LNCaP clone FGC (cell line): ENCODE measurements at regions not wholly inside any gene's neighbourhood (a gene's known extent, or its start where the extent isn't known, plus 50 kb on each side); places are given as distances from the start of the nearest gene placed in this dataset.
"Not testable (repeated sequence)": the region's sequence is repeated elsewhere in the genome, so short reads cannot be mapped to it uniquely, and the experiment has no call there.

Experiments
- DNase-seq: peaks from one replicate; pipeline ENCODE4 v3.0.0-alpha.2; 2011; ENCODE audit warnings: low read depth
- H3K4me3 ChIP-seq: 2 replicates; pipeline ENCODE4 v1.5.1; 2011; ENCODE audit warnings: mild to moderate bottlenecking, low read depth, low read length, control low read depth
- TF ChIP-seq, protein P1 (sequence below): IDR thresholded peaks from 2 replicates; pipeline ENCODE4 v1.5.1; 2012; ENCODE audit warnings: mild to moderate bottlenecking; ENCODE audit not compliant: control insufficient read depth, insufficient read depth; ENCODE audit errors: extremely low read depth

GRCh38 chrY:7588176-7588575 lies 676.6 kb upstream of the AMELY start:
- not testable (repeated sequence) for H3K4me3 ChIP-seq, DNase-seq

GRCh38 chrY:7562541-7562940 lies 651.0 kb upstream of the AMELY start:
- no peak for DNase-seq
- no peak overlapping the region for H3K4me3 ChIP-seq
- TF ChIP-seq, protein P1, sequence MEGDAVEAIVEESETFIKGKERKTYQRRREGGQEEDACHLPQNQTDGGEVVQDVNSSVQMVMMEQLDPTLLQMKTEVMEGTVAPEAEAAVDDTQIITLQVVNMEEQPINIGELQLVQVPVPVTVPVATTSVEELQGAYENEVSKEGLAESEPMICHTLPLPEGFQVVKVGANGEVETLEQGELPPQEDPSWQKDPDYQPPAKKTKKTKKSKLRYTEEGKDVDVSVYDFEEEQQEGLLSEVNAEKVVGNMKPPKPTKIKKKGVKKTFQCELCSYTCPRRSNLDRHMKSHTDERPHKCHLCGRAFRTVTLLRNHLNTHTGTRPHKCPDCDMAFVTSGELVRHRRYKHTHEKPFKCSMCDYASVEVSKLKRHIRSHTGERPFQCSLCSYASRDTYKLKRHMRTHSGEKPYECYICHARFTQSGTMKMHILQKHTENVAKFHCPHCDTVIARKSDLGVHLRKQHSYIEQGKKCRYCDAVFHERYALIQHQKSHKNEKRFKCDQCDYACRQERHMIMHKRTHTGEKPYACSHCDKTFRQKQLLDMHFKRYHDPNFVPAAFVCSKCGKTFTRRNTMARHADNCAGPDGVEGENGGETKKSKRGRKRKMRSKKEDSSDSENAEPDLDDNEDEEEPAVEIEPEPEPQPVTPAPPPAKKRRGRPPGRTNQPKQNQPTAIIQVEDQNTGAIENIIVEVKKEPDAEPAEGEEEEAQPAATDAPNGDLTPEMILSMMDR = no peak

- no peak for DNase-seq
- TF ChIP-seq, protein P1 = peak; percentile 38
- H3K4me3 ChIP-seq = no peak overlapping the region
Observed at GRCh38 chrY:7557675-7558074, 646.1 kb upstream of the AMELY start.

- no peak for DNase-seq
- TF ChIP-seq, protein P1 = no peak
- no peak overlapping the region for H3K4me3 ChIP-seq
Observed at GRCh38 chrY:7555006-7555405, 643.5 kb upstream of the AMELY start.

DNA sequence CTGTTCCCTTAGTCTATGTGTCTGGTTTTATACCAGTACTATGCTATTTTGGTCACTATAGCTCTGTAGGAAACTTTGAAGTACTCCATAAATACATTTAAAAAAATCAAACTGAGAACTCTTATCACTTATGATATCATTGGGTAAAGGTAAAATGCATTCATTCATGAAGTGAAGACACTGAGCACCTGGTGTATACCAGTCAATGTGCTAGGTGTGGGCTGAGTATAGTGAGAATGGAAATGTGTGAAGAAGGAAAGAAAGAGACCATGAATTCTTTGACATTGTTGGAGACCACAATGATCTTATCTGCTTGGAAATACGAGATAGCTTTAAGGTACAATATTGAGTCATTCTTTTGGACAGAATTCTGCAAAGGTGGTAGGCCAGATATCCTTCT lies 633.5 kb upstream of the AMELY start:
- TF ChIP-seq, protein P1 = no peak
- no peak overlapping the region for H3K4me3 ChIP-seq
- DNase-seq = no peak

GRCh38 chrY:7544172-7544770 lies 632.7 kb upstream of the AMELY start:
- TF ChIP-seq, protein P1 = no peak
- no peak for DNase-seq
- H3K4me3 ChIP-seq = no peak overlapping the region

GRCh38 chrY:7543506-7543905 lies 632.0 kb upstream of the AMELY start:
- no peak overlapping the region for H3K4me3 ChIP-seq
- DNase-seq = no peak
- TF ChIP-seq, protein P1 = no peak
